SK-N-SH treated with all-trans-retinoic acid at 6 μM for 48 hours (cell line): ENCODE measurements at regions not wholly inside any gene's neighbourhood (a gene's known extent, or its start where the extent isn't known, plus 50 kb on each side); places are given as distances from the start of the nearest gene placed in this dataset.

Experiments used
- ATAC-seq: fragments of 200-7000 bp; cut with Tn5 transposase; 3 replicates; pipeline ENCODE4 v1.9.1; 2020; ENCODE audit warnings: mild to moderate bottlenecking, moderate library complexity
- ARNTL ChIP-seq: fragments of 450-650 bp; formaldehyde crosslinking; IDR thresholded peaks from 2 replicates; pipeline ENCODE4 v1.5.0; 2020; ENCODE audit warnings: low read depth, mild to moderate bottlenecking, moderate library complexity, borderline replicate concordance
- BACH2 ChIP-seq: fragments of 250-450 bp; sonication (Bioruptor Pico); IDR thresholded peaks from 2 replicates; pipeline ENCODE4 v1.9.0; 2021; ENCODE audit warnings: mild to moderate bottlenecking, borderline replicate concordance
- CREB5 ChIP-seq: fragments of 250-450 bp; sonication (Bioruptor Pico); IDR thresholded peaks from 2 replicates; pipeline ENCODE4 v1.5.1; 2020; ENCODE audit warnings: low read depth, mild to moderate bottlenecking, moderate library complexity
- CSDC2 ChIP-seq: fragments of 250-450 bp; sonication (Bioruptor Pico); IDR thresholded peaks from 2 replicates; pipeline ENCODE4 v1.5.0; 2020; ENCODE audit warnings: mild to moderate bottlenecking, moderate library complexity
- CSRNP3 ChIP-seq: fragments of 250-450 bp; sonication (Bioruptor Pico); IDR thresholded peaks from 2 replicates; pipeline ENCODE4 v1.5.1; 2021; ENCODE audit warnings: mild to moderate bottlenecking, moderate library complexity
- ESRRG ChIP-seq: fragments of 250-450 bp; sonication (Bioruptor Pico); IDR thresholded peaks from 2 replicates; pipeline ENCODE4 v1.6.1; 2021; ENCODE audit warnings: mild to moderate bottlenecking
- GLIS3 ChIP-seq: fragments of 250-450 bp; sonication (Bioruptor Pico); IDR thresholded peaks from 2 replicates; pipeline ENCODE4 v1.5.0; 2020; ENCODE audit warnings: mild to moderate bottlenecking, moderate library complexity
- ISL1 ChIP-seq: fragments of 250-450 bp; sonication (Bioruptor Pico); IDR thresholded peaks from 2 replicates; pipeline ENCODE4 v2.1.2; 2022; ENCODE audit warnings: mild to moderate bottlenecking, moderate library complexity
- OSR1 ChIP-seq: fragments of 250-450 bp; sonication (Bioruptor Pico); IDR thresholded peaks from 2 replicates; pipeline ENCODE4 v1.8.0; 2022; ENCODE audit warnings: moderate library complexity, mild to moderate bottlenecking, inconsistent platforms
- PATZ1 ChIP-seq: fragments of 250-450 bp; sonication (Bioruptor Pico); IDR thresholded peaks from 2 replicates; pipeline ENCODE4 v1.8.0; 2020; ENCODE audit warnings: mild to moderate bottlenecking, moderate library complexity, borderline replicate concordance
- POU6F1 ChIP-seq: fragments of 250-450 bp; sonication (Bioruptor Pico); IDR thresholded peaks from 2 replicates; pipeline ENCODE4 v1.8.0; 2021; ENCODE audit warnings: low read depth, mild to moderate bottlenecking, moderate library complexity, borderline replicate concordance
- PPARA ChIP-seq: fragments of 250-450 bp; sonication (Bioruptor Pico); IDR thresholded peaks from 2 replicates; pipeline ENCODE4 v1.5.0; 2020; ENCODE audit warnings: mild to moderate bottlenecking, borderline replicate concordance
- SNAI2 ChIP-seq: fragments of 250-450 bp; sonication (Bioruptor Pico); IDR thresholded peaks from 2 replicates; pipeline ENCODE4 v1.5.0; 2020; ENCODE audit warnings: mild to moderate bottlenecking, moderate library complexity
- TOX ChIP-seq: fragments of 250-450 bp; sonication (Bioruptor Pico); IDR thresholded peaks from 2 replicates; pipeline ENCODE4 v1.8.0; 2021; ENCODE audit warnings: mild to moderate bottlenecking, moderate library complexity, borderline replicate concordance
- TSHZ2 ChIP-seq: fragments of 250-450 bp; sonication (Bioruptor Pico); IDR thresholded peaks from 2 replicates; pipeline ENCODE4 v1.5.0; 2020; ENCODE audit warnings: mild to moderate bottlenecking, moderate library complexity
- ZC3H10 ChIP-seq: fragments of 250-450 bp; sonication (Bioruptor Pico); IDR thresholded peaks from 2 replicates; pipeline ENCODE4 v1.5.1; 2021; ENCODE audit warnings: mild to moderate bottlenecking, moderate library complexity
- ZFP3 ChIP-seq: fragments of 250-450 bp; sonication (Bioruptor Pico); IDR thresholded peaks from 2 replicates; pipeline ENCODE4 v1.5.0; 2020; ENCODE audit warnings: mild to moderate bottlenecking, moderate library complexity
- ZFP30 ChIP-seq: fragments of 450-650 bp; formaldehyde crosslinking; IDR thresholded peaks from 2 replicates; pipeline ENCODE4 v1.5.0; 2022; ENCODE audit warnings: mild to moderate bottlenecking, moderate library complexity
- ZNF565 ChIP-seq: fragments of 450-650 bp; formaldehyde crosslinking; conservative IDR thresholded peaks from 2 replicates; pipeline ENCODE4 v1.5.0; 2020; ENCODE audit warnings: low read depth, mild to moderate bottlenecking, moderate library complexity
- ZNF70 ChIP-seq: fragments of 450-650 bp; formaldehyde crosslinking; IDR thresholded peaks from 2 replicates; pipeline ENCODE4 v1.5.0; 2020; ENCODE audit warnings: mild to moderate bottlenecking, moderate library complexity
- ZNF8 ChIP-seq: fragments of 450-650 bp; formaldehyde crosslinking; IDR thresholded peaks from 2 replicates; pipeline ENCODE4 v1.5.0; 2020; ENCODE audit warnings: mild to moderate bottlenecking, moderate library complexity

- no peak for ATAC-seq
- TF ChIP-seq TSHZ2 (no peak), ZC3H10 (CRISPR knock-in tag) (no peak), ZNF70 (no peak), PATZ1 (CRISPR knock-in tag) (no peak), PPARA (CRISPR knock-in tag) (no peak), POU6F1 (CRISPR knock-in tag) (no peak), ZFP30 (CRISPR knock-in tag) (no peak), CSDC2 (CRISPR knock-in tag) (no peak), ESRRG (CRISPR knock-in tag) (no peak)
Measured at GRCh38 chr2:207260947-207261346, 95.2 kb upstream of the KLF7 start.

- no peak for TF ChIP-seq SNAI2 (CRISPR knock-in tag)
- no peak for TF ChIP-seq ISL1 (CRISPR knock-in tag)
- TF ChIP-seq ZNF565 (CRISPR knock-in tag) = no peak
- no peak for TF ChIP-seq TSHZ2
- TF ChIP-seq OSR1 (CRISPR knock-in tag) = no peak
- TF ChIP-seq BACH2 = no peak
- no peak for TF ChIP-seq POU6F1 (CRISPR knock-in tag)
- TF ChIP-seq CREB5 (CRISPR knock-in tag) = no peak
- TF ChIP-seq CSDC2 (CRISPR knock-in tag) = no peak
- TF ChIP-seq ARNTL = no peak
- no peak for TF ChIP-seq ZFP3 (CRISPR knock-in tag)
- no peak for TF ChIP-seq ZFP30 (CRISPR knock-in tag)
- no peak for TF ChIP-seq PATZ1 (CRISPR knock-in tag)
- TF ChIP-seq ZNF8 = no peak
- TF ChIP-seq GLIS3 (CRISPR knock-in tag) = no peak
- no peak for TF ChIP-seq ZC3H10 (CRISPR knock-in tag)
- no peak for TF ChIP-seq TOX (CRISPR knock-in tag)
- TF ChIP-seq ESRRG (CRISPR knock-in tag) = no peak
- TF ChIP-seq CSRNP3 = no peak
- ATAC-seq = no peak
Measured at GRCh38 chr2:207264310-207264709, 98.6 kb upstream of the KLF7 start.
